HUDEP-2 (cell line): ENCODE measurements at regions not wholly inside any gene's neighbourhood (a gene's known extent, or its start where the extent isn't known, plus 50 kb on each side); places are given as distances from the start of the nearest gene placed in this dataset.

ENCODE experiments used
- DNase-seq, 76 experiments: peaks; one replicate each; lab custom pipeline; 2025; ENCODE audit not compliant: unreplicated experiment in 76 of 76; lab: John Stamatoyannopoulos, UW

GRCh38 chr19:28027116-28027515 lies 1185.8 kb downstream of the UQCRFS1 start:
- no peak for DNase-seq

GRCh38 chr19:28026636-28027035 lies 1186.3 kb downstream of the UQCRFS1 start:
- DNase-seq = no peak

- DNase-seq = no peak
Measured at GRCh38 chr19:28024920-28025319, 1188.0 kb downstream of the UQCRFS1 start.

- no peak for DNase-seq
Measured at GRCh38 chr19:28023064-28023463, 1189.9 kb downstream of the UQCRFS1 start.

GRCh38 chr19:28022506-28022905 lies 1190.4 kb downstream of the UQCRFS1 start:
- no peak for DNase-seq

- DNase-seq = no peak
Measured at GRCh38 chr19:28021259-28022185, 1191.4 kb downstream of the UQCRFS1 start.

GRCh38 chr19:28020619-28021258 lies 1192.2 kb downstream of the UQCRFS1 start:
- no peak for DNase-seq

- DNase-seq = no peak
Measured at GRCh38 chr19:28019901-28020300, 1193.0 kb downstream of the UQCRFS1 start.

- no peak for DNase-seq
Measured at GRCh38 chr19:28019371-28019770, 1193.6 kb downstream of the UQCRFS1 start.

GRCh38 chr19:28018499-28018898 lies 1194.5 kb downstream of the UQCRFS1 start:
- no peak for DNase-seq

- DNase-seq = no peak
Measured at GRCh38 chr19:28014615-28015405, 1198.1 kb downstream of the UQCRFS1 start.

GRCh38 chr19:28012361-28012760 lies 1200.6 kb downstream of the UQCRFS1 start:
- peak in 5 of 76 experiments; percentile 30 to 48 (median 39) for DNase-seq

- peak in 34 of 76 experiments; percentile 1 to 80 (median 45) for DNase-seq
Measured at GRCh38 chr19:28010656-28011055, 1202.3 kb downstream of the UQCRFS1 start.

GRCh38 chr19:28009696-28010095 lies 1203.3 kb downstream of the UQCRFS1 start:
- peak in 4 of 76 experiments; percentile 22 to 32 (median 23) for DNase-seq

- DNase-seq = no peak
Measured at GRCh38 chr19:28008695-28009094, 1204.3 kb downstream of the UQCRFS1 start.

- no peak for DNase-seq
Measured at GRCh38 chr19:28003543-28003942, 1209.4 kb downstream of the UQCRFS1 start.

GRCh38 chr19:27997069-27997468 lies 1215.9 kb downstream of the UQCRFS1 start:
- DNase-seq = no peak

GRCh38 chr19:27993619-27994570 lies 1219.1 kb downstream of the UQCRFS1 start:
- no peak for DNase-seq

- DNase-seq = no peak
Measured at GRCh38 chr19:27986299-27986698, 1226.7 kb downstream of the UQCRFS1 start.

GRCh38 chr19:27975419-27976005 lies 1237.4 kb downstream of the UQCRFS1 start:
- no peak for DNase-seq
